Ecto neural progenitor cell (in vitro differentiated cells): ENCODE measurements at regions not wholly inside any gene's neighbourhood (a gene's known extent, or its start where the extent isn't known, plus 50 kb on each side); places are given as distances from the start of the nearest gene placed in this dataset.
"Not testable (repeated sequence)": the region's sequence is repeated elsewhere in the genome, so short reads cannot be mapped to it uniquely, and the experiment has no call there.

ENCODE experiments used
- DNase-seq: peaks from one replicate; pipeline ENCODE4 v3.0.0-alpha.2; 2018; ENCODE audit warnings: low spot score

- DNase-seq, result no peak
Measured at GRCh38 chr9:75540185-75540584, 350.3 kb upstream of the PCSK5 start.

DNA sequence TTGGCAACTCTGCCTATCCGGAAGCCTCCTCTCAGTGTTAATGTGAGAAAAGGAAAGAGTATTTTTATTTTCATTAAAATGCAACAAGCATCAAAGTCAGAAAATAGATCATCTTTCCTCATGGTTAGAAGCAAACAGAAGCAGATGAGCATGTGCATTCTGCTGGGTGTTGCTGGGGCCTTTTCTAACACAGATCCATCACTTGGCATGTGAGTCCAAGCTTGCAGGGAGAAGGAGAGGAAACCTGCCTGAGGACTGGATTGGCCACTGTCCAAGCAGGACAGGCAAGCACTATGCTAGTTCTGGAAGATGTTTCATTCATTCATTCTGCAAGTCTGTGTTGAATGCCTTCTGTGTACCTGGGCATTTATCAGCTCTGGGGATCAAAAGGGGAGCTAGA is 348.7 kb upstream of the PCSK5 start:
- DNase-seq, result no peak

- DNase-seq, result no peak
Measured at GRCh38 chr9:75544815-75545214, 345.7 kb upstream of the PCSK5 start.

GRCh38 chr9:75545287-75545686 is 345.2 kb upstream of the PCSK5 start:
- DNase-seq, result no peak

GRCh38 chr9:75548871-75549270 is 341.6 kb upstream of the PCSK5 start:
- DNase-seq, result no peak

- no peak for DNase-seq
Measured at GRCh38 chr9:75551861-75552260, 338.6 kb upstream of the PCSK5 start.

DNA sequence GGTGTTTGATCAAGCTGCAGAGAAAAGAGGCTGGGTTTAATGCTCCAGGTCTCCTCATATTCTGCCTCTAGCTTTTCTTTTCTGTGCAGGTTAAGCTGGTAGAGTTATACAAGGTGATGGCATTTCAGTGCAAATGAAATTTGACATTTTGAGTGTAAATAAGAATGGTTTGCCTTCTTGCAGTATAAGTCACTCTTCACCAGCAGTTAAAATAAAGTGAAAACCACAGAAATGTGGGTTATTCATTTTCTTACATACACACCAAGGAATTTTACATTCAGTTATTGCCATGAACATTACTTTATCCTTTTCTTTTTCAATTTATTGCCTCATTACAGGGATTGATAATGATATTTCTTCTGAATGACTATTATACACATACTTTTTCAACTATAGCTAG is 337.5 kb upstream of the PCSK5 start:
- DNase-seq, result no peak

- not testable (repeated sequence) for DNase-seq
Measured at GRCh38 chr9:75566813-75567212, 323.7 kb upstream of the PCSK5 start.

DNA sequence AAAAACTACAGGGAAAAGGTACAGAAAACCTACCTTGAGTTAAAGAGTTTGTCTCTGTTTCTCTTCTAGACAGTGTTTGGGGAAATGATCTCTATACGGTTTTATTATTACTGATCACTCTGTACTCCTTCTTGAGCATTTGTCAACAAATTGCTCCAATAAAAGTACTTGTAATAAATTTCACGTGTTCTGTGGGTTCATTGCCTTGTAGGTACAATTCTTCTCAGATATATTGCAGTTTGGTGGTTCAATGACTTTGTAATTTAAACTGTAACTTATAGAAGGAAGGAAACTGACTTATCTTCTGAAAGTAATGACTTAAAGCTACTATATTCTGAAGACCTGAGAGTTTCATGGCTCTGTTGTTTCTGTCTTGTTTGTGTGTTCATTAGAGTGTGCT is 319.9 kb upstream of the PCSK5 start:
- DNase-seq, result no peak

DNA sequence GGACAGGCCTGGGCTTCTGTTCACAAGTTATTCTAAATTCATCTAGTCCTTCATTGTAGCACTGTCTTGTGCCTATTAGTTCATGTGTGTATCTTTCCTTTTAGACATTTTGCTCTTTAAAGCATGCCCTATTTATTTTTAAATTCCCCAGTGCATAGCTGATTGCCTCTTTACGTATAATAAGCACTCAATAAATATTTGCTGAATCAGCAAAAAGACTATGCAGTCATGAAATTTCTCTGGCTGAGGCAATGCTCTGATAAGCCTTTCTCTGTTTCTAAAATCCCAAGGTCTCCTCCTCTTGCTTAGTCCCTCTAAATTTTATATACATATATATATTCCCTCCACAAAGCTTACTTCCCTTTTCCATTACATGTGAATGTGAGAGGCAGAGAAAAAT is 315.9 kb upstream of the PCSK5 start:
- DNase-seq, result no peak

GRCh38 chr9:75582870-75583269 is 307.6 kb upstream of the PCSK5 start:
- no peak for DNase-seq

- DNase-seq, result no peak
Measured at GRCh38 chr9:75588808-75589207, 301.7 kb upstream of the PCSK5 start.

- DNase-seq, result no peak
Measured at GRCh38 chr9:75589497-75589896, 301.0 kb upstream of the PCSK5 start.

- DNase-seq, result no peak
Measured at GRCh38 chr9:75591972-75592371, 298.5 kb upstream of the PCSK5 start.

GRCh38 chr9:75592586-75592985 is 297.9 kb upstream of the PCSK5 start:
- no peak for DNase-seq

GRCh38 chr9:75593920-75594319 is 296.6 kb upstream of the PCSK5 start:
- DNase-seq, result no peak

GRCh38 chr9:75599126-75599525 is 291.3 kb upstream of the PCSK5 start:
- DNase-seq, result no peak

DNA sequence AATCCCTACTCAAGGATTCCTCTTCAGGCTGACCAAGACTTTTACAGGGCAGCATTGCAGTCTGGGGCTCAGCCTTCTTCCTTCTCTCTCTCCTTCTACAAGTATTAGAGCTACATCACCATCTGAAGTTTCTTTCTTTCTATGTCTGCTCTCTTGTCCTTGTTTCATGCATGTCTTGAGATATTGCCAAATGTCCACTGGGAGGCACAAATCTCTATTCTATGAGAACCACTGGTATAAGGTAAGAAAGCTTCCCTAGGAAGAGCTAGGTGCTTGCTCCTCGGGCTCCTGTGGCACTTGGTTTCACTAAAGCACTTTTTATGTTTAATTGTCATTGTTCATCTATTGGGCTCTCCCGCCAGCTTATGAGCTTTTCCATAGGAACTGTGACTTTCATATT is 289.2 kb upstream of the PCSK5 start:
- no peak for DNase-seq

DNA sequence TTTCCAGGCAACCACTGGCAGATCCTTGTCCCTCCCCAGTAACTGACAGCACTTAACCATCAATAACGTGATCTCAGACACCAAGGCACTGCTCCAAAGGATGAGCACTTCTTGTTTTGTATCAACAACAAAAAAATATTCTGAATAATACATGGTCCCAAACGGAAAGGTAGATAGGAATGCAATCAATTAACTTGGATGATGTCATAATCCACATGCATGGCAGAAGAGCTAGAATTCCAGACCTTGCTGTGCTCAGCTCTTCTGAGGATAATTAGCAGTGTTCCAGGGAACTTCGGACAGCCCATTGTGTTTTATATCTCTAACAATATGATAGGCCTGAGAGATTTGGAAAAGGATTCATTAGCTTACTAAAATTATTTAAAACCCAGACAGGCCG is 288.4 kb upstream of the PCSK5 start:
- DNase-seq, result no peak

- no peak for DNase-seq
Measured at GRCh38 chr9:75604661-75605060, 285.8 kb upstream of the PCSK5 start.

DNA sequence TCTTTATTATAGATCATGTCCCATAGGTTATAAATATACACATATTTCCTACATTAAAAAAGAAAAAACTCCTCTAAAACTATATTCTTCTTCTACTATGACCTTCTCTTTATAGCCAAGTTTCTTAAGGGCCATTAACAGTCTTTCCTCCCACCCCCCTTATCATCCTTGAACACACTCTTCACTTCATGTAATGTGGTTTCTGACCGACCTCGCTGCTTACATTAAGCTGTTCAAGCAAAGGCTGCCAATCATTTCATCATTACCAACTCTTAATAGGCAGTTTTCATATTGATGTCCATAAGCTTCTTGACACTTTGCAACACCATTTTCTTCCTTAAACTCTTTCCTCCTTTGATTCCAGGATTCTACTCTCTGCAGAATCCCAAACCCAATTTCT is 283.0 kb upstream of the PCSK5 start:
- no peak for DNase-seq

GRCh38 chr9:75609401-75609800 is 281.1 kb upstream of the PCSK5 start:
- no peak for DNase-seq

DNA sequence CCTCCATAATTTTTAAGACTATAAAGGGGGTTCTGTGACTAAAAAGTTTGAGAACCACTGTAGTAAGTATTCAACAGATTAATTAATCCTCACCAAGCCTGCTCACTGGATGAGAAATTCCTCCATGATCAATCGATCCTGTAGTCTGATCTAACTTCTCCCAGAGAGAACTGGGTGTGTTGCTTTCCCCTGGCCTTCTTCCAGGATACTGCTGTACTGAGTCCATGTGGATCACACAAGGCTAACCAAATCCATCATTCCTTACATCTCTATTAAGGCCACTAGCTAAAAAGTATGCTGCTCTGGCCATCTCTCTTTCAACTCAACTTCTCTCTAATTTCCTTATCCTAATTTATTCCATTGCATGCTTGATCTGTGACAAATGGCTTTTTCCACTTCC is 280.2 kb upstream of the PCSK5 start:
- DNase-seq, result no peak

GRCh38 chr9:75612205-75612604 is 278.3 kb upstream of the PCSK5 start:
- no peak for DNase-seq

DNA sequence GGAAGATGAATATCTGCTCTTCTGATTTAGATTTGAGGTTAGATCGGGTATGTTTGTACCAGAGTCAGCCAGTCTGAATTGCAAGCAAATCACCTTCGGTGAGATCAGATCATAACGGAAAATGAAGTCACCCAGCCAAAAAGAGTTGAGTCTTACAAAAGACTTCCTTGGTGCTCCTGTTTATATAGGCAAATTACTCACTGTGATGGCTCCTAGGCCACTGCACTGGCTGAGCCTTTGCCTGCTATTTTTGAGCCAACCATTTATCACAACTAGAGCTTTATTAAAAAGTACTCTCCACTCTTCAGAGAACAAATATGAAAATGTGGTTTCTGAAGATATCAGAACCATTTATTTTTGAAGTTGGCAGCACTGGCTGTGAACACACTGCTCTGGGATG is 277.7 kb upstream of the PCSK5 start:
- no peak for DNase-seq
